A673 (cell line): ENCODE measurements at regions not wholly inside any gene's neighbourhood (a gene's known extent, or its start where the extent isn't known, plus 50 kb on each side); places are given as distances from the start of the nearest gene placed in this dataset.

ENCODE experiments used
- EZH2 ChIP-seq: fragments of 200-600 bp; sonication (generic); IDR thresholded peaks from 2 replicates; pipeline ENCODE4 v1.6.1; 2017; ENCODE audit warnings: borderline replicate concordance, low read depth, mild to moderate bottlenecking, mixed read lengths, antibody characterized with exemption, low read length; ENCODE audit not compliant: poor library complexity, severe bottlenecking
- TF ChIP-seq, protein P1 (sequence below): fragments of 300-800, 200-600 bp; sonication (generic); conservative IDR thresholded peaks from 2 replicates; pipeline ENCODE4 v1.5.1; 2017; ENCODE audit warnings: low read depth, mild to moderate bottlenecking, antibody characterized with exemption, low read length, moderate library complexity, mixed read lengths

DNA sequence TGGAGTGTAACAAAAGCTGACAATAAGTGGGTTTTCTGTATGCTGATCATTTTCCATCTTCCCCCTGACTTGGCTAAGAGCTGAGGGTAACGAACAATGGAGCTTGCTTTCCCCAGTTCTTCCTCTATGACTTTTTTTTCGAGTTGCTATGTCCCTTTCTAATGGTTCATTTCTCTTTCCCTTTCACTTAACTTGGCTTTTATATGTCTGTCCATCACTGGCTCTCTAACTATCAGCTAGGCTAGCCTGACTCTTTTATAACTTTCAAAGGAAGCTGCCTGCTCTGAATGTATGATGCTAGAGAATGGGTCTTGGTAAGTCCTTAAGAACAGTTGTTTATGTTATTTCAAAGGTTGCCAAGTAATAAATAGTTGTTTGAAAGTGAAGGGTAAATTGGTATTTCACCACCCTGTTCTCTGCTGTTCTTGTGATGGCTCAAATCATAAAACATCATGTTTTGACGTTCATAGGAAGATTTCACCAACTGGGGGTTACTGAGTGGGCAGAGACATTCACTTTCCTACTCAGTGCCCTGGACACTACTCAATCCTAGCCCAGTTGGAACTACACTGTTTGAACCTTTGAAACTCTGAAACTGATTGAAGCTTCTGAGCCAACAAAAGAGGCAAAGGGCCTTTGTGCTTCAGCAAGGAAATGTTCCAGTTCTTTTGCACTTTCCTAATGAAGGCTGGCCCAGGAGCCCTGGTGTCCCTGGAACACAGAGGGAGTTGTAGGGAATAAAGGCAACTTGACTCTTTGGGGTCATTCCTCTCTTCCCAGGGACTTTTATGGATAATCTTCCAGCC, 85.4 kb upstream of the PHYHIPL start:
- TF ChIP-seq EZH2, result no peak
- TF ChIP-seq, protein P1, sequence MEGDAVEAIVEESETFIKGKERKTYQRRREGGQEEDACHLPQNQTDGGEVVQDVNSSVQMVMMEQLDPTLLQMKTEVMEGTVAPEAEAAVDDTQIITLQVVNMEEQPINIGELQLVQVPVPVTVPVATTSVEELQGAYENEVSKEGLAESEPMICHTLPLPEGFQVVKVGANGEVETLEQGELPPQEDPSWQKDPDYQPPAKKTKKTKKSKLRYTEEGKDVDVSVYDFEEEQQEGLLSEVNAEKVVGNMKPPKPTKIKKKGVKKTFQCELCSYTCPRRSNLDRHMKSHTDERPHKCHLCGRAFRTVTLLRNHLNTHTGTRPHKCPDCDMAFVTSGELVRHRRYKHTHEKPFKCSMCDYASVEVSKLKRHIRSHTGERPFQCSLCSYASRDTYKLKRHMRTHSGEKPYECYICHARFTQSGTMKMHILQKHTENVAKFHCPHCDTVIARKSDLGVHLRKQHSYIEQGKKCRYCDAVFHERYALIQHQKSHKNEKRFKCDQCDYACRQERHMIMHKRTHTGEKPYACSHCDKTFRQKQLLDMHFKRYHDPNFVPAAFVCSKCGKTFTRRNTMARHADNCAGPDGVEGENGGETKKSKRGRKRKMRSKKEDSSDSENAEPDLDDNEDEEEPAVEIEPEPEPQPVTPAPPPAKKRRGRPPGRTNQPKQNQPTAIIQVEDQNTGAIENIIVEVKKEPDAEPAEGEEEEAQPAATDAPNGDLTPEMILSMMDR, result no peak
